ENCODE measurements at regions not wholly inside any gene's neighbourhood (a gene's known extent, or its start where the extent isn't known, plus 50 kb on each side); places are given as distances from the start of the nearest gene placed in this dataset.
A peak's percentile ranks its signal among the peaks of the same experiment; 100 is the strongest.

DNA sequence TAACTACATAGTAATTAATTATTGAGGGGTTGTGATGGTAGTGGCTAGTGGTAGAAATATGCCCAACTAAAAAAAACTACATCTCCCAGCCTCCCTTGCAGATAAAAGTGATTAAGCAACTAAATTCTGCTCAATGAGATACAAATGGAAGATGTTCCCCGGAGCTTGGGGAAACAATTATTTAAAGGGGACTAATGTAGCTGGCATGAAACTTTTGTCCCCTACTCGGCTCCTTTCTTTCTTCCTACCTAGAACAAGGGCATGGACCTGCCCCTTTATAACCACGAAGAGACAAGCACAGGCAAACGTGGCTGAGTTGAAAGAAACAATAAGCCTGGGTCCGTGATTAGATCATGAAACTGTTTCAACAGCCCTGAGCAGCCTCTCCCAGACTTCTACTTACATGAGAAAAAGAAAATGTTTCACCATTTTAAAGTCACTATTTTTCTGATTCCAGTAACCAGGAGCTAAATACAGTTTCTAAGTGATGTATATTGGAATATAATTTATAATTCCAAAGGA is 236.9 kb downstream of the SCG2 start:
- Histone ChIP-seq H3K27me3 (ENCODE audit: control insufficient read depth, insufficient read depth, low read length) (no peaks in the 10 kb centered on the region), H3K4me3 (ENCODE audit: low read depth, low read length) (no peak overlapping the region)
- POLR2A ChIA-PET: no interaction called here

DNA sequence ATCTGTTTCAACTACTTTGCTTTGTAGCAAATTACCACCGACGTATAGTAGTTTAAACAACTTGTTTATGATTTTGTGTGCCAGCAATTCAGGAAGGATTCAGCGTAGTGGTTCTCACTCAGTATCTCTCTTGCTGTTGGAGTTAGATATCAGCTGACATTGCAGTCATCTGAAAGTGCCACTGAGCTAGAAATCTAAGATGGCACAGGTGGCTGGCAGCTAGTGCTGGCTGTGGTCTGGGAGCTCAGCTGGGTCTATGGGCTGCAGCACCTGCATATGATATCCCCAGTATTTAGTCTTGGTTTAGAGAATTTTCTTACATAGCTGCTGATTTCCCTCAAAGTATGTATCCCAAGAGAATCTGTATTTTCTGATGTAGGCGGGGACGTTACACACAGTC is 235.6 kb downstream of the SCG2 start:
- Histone ChIP-seq H3K36me3 (ENCODE audit: control insufficient read depth, insufficient read depth, low read length) (no peaks in the 10 kb centered on the region), H3K4me3 (ENCODE audit: low read depth, low read length) (no peak overlapping the region), H3K27me3 (ENCODE audit: control insufficient read depth, insufficient read depth, low read length) (no peaks in the 10 kb centered on the region)
- no peak for DNase-seq (ENCODE audit: low read depth)
- TF ChIP-seq, protein P1, sequence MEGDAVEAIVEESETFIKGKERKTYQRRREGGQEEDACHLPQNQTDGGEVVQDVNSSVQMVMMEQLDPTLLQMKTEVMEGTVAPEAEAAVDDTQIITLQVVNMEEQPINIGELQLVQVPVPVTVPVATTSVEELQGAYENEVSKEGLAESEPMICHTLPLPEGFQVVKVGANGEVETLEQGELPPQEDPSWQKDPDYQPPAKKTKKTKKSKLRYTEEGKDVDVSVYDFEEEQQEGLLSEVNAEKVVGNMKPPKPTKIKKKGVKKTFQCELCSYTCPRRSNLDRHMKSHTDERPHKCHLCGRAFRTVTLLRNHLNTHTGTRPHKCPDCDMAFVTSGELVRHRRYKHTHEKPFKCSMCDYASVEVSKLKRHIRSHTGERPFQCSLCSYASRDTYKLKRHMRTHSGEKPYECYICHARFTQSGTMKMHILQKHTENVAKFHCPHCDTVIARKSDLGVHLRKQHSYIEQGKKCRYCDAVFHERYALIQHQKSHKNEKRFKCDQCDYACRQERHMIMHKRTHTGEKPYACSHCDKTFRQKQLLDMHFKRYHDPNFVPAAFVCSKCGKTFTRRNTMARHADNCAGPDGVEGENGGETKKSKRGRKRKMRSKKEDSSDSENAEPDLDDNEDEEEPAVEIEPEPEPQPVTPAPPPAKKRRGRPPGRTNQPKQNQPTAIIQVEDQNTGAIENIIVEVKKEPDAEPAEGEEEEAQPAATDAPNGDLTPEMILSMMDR (IDR thresholded peaks at IDR 0.05; ENCODE audit: insufficient read depth, low read depth, low read length): no peak
- ChIA-PET CTCF (no interaction called here), POLR2A (interaction anchor here (0.6 kb wide), 1 partner anchor 771 kb away, joined by 3 read pairs; no protein-coding TSS in a partner anchor)

More for the DNA sequence above, 236.9 kb downstream of the SCG2 start:
- DNase-seq (ENCODE audit: low read depth): no peak
- CTCF ChIA-PET: interaction anchor here (0.6 kb wide), 1 partner anchor 16 kb away, joined by 3 read pairs; no protein-coding TSS in a partner anchor
- H3K36me3 ChIP-seq (ENCODE audit: control insufficient read depth, insufficient read depth, low read length): no peaks in the 10 kb centered on the region
- TF ChIP-seq, protein P1 (IDR thresholded peaks at IDR 0.05; ENCODE audit: insufficient read depth, low read depth, low read length): no peak

DNA sequence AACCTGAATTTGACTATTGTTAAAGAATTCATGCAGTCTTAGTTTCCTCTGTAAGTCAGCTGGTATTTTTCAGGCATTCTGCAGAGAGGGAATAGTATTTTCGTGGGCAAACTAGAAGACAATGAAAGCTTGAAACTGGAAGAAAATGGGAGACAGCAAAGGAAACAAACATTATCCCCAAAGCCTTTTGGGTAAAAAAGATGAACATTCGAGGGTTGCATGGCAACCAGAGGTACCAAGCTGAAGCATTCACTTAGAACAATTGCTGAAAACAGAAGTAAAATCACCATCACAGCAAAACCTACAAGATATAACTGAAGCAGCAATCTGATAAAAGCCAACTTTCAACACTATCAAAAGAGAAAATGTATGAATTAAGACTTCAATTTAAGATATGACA is 233.7 kb downstream of the SCG2 start:
- Histone ChIP-seq H3K36me3 (ENCODE audit: control insufficient read depth, insufficient read depth, low read length) (no peaks in the 10 kb centered on the region), H3K27me3 (ENCODE audit: control insufficient read depth, insufficient read depth, low read length) (no peaks in the 10 kb centered on the region), H3K4me3 (ENCODE audit: low read depth, low read length) (no peak overlapping the region)
- TF ChIP-seq, protein P1 (IDR thresholded peaks at IDR 0.05; ENCODE audit: insufficient read depth, low read depth, low read length): no peak
- DNase-seq (ENCODE audit: low read depth): no peak
- POLR2A ChIA-PET: no interaction called here
- CTCF ChIA-PET: no interaction called here

DNA sequence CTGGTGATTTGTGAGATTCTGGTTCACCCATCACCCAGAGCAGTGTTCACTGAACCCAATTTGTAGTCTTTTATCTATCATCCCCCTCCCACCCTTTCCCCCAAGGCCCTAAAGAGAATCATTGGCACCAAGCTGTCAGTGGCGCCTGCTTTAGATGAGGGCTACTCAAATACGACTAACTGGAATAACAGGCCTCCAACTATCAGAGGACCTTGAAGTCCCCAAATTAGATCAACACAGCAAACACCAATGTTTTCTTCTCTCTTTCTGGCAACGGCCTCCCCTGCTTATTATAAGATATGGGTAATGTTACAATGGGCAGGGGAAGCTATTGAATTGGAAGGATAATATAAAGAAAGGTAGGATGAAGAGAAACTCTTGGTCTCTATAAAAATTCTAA is 232.3 kb downstream of the SCG2 start:
- ChIA-PET CTCF (interaction anchor here (0.7 to 0.9 kb wide), 2 partner anchors 41 to 103 kb away, joined by 3 read pairs; no protein-coding TSS in a partner anchor), POLR2A (no interaction called here)

DNA sequence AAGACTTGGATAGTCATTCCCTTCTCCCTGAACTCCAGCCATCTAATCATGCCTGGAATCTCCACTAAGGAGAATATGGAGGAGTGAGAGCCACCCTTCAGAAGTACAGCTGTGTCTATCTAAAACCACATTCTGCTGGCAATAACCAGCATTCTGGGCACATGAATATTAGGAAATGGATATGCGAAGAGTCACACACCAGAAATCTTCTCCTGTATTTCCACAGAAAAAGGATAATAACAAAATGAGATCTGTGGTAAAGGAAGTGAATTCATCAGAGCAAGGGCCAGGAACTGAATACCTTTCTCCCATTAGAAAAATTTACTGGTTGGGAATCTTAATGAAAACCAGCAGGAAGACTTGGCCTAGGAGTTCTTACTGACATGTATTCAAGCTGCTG is 218.8 kb downstream of the SCG2 start:
- TF ChIP-seq, protein P1 (IDR thresholded peaks at IDR 0.05; ENCODE audit: insufficient read depth, low read depth, low read length): no peak
- DNase-seq (ENCODE audit: low read depth): peak; percentile 67
- ChIA-PET CTCF (interaction anchor here (0.6 kb wide), 1 partner anchor 21 kb away, joined by 3 read pairs; no protein-coding TSS in a partner anchor), POLR2A (no interaction called here)
- Histone ChIP-seq H3K36me3 (ENCODE audit: control insufficient read depth, insufficient read depth, low read length) (no peaks in the 10 kb centered on the region), H3K4me3 (ENCODE audit: low read depth, low read length) (no peak overlapping the region), H3K27me3 (ENCODE audit: control insufficient read depth, insufficient read depth, low read length) (no peaks in the 10 kb centered on the region)

More for the DNA sequence above, 232.3 kb downstream of the SCG2 start:
- H3K27me3 ChIP-seq (ENCODE audit: control insufficient read depth, insufficient read depth, low read length): 0 out of 2 replicates have a peak, but pooled peaks cover 2% of the 10 kb centered on the region
- no peaks in the 10 kb centered on the region for H3K36me3 ChIP-seq (ENCODE audit: control insufficient read depth, insufficient read depth, low read length)
- TF ChIP-seq, protein P1 (IDR thresholded peaks at IDR 0.05; ENCODE audit: insufficient read depth, low read depth, low read length): no peak
- no peak overlapping the region for H3K4me3 ChIP-seq (ENCODE audit: low read depth, low read length)
- DNase-seq (ENCODE audit: low read depth): no peak
